AG08395 (cell line): ENCODE measurements at regions not wholly inside any gene's neighbourhood (a gene's known extent, or its start where the extent isn't known, plus 50 kb on each side); places are given as distances from the start of the nearest gene placed in this dataset.

ENCODE experiments used
- DNase-seq: peaks from one replicate; pipeline ENCODE4 v3.0.0; 2012; ENCODE audit warnings: mixed read lengths, low spot score

GRCh38 chr2:42918671-42919318 is 126.4 kb upstream of the HAAO start:
- no peak for DNase-seq

GRCh38 chr2:42918041-42918440 is 125.7 kb upstream of the HAAO start:
- no peak for DNase-seq

- peak; percentile 91 for DNase-seq
These were observed 125.1 kb upstream of the HAAO start for GRCh38 chr2:42917425-42917927.

GRCh38 chr2:42916324-42916723 is 123.9 kb upstream of the HAAO start:
- DNase-seq, result no peak

- no peak for DNase-seq
These were observed 122.5 kb upstream of the HAAO start for GRCh38 chr2:42914860-42915259.

- DNase-seq, result no peak
These were observed 121.9 kb upstream of the HAAO start for GRCh38 chr2:42914314-42914713.

GRCh38 chr2:42913280-42913878 is 121.0 kb upstream of the HAAO start:
- no peak for DNase-seq

GRCh38 chr2:42910645-42911405 is 118.4 kb upstream of the HAAO start:
- DNase-seq, result no peak

- DNase-seq, result no peak
These were observed 117.6 kb upstream of the HAAO start for GRCh38 chr2:42909966-42910365.

GRCh38 chr2:42908518-42909200 is 116.3 kb upstream of the HAAO start:
- no peak for DNase-seq

GRCh38 chr2:42907835-42908234 is 115.5 kb upstream of the HAAO start:
- DNase-seq, result no peak

- peak; percentile 67 for DNase-seq
These were observed 114.4 kb upstream of the HAAO start for GRCh38 chr2:42906557-42907411.

GRCh38 chr2:42906111-42906556 is 113.8 kb upstream of the HAAO start:
- DNase-seq, result no peak

- DNase-seq, result peak; percentile 40
These were observed 113.1 kb upstream of the HAAO start for GRCh38 chr2:42905341-42906110.

GRCh38 chr2:42904576-42904876 is 112.1 kb upstream of the HAAO start:
- DNase-seq, result no peak

- no peak for DNase-seq
These were observed 111.6 kb upstream of the HAAO start for GRCh38 chr2:42903821-42904575.

GRCh38 chr2:42902939-42903709 is 110.7 kb upstream of the HAAO start:
- DNase-seq, result peak; percentile 40

GRCh38 chr2:42901076-42901640 is 108.8 kb upstream of the HAAO start:
- peak; percentile 68 for DNase-seq

- no peak for DNase-seq
These were observed 108.0 kb upstream of the HAAO start for GRCh38 chr2:42900289-42900891.
